ENCODE measurements at regions not wholly inside any gene's neighbourhood (a gene's known extent, or its start where the extent isn't known, plus 50 kb on each side); places are given as distances from the start of the nearest gene placed in this dataset.

DNA sequence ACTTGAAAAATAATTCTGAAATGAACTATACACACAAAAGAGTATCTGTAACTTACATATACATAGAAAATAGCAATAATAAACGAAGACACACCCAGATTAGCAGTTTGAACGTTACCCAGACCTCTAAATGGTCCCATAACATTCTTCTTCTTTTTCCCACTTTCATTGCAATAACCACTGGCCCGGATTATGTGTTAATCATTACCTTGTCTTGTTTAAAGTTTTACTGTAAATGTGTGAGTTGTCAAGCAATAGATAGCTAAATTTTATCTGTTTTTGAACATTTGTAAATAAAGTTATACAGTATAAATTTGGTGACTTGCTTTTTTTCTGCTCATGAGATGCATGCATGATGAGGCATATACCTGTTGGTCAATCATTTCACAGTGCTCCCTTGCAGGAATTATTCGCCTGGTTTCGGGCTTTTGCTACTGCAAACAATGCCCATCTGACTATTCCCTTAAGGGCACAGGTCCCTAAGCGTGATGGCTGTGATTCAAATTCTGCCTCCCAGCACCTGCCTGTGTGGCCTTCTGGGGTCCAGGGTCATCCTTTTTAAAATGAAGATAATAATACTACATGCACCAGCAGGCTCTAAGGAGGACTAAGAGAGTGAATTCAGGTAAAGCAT is 66.1 kb downstream of the GADD45G start:
- TF ChIP-seq CTCF (IDR thresholded peaks at IDR 0.05; ENCODE audit: extremely low read depth, low read depth, low read length) = no peak

DNA sequence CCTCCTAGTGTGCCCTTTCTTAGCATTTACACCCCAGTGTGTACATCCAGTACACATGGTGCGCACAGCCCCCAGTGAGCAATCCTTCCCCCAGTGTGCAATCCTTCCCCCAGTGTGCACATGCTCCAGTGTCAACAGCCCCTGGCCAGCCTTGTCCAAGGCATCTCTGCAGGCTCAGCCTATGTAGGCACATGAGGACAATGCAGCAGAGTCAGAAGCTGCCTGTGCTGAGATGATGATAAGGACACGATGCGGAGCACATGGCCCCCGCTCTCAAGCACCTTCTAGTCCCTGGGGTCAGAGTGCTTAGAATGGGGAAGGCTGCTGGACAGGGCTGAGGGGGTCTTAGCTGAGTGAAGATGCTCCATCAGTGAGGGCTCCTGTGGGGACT is 69.8 kb downstream of the GADD45G start:
- no peak overlapping the region for H3K4me2 ChIP-seq (ENCODE audit: insufficient read depth, low read length)
- no peak overlapping the region for H3K27ac ChIP-seq (ENCODE audit: low read depth, low read length)
- no peaks in the 10 kb centered on the region for H3K27me3 ChIP-seq (ENCODE audit: insufficient read depth, low read length)
- no peaks in the 10 kb centered on the region for H3K4me1 ChIP-seq (ENCODE audit: insufficient read depth, low read length)
- H2AFZ ChIP-seq (ENCODE audit: low read length) = no peak overlapping the region
- no peaks in the 10 kb centered on the region for H3K9me3 ChIP-seq (ENCODE audit: low read depth, low read length)
- TF ChIP-seq CTCF (IDR thresholded peaks at IDR 0.05; ENCODE audit: extremely low read depth, low read depth, low read length) = no peak
- no peak for DNase-seq (ENCODE audit: insufficient read length, low spot score, missing footprints)
- H3K36me3 ChIP-seq (ENCODE audit: insufficient read depth, low read length) = no peaks in the 10 kb centered on the region
- no peaks in the 10 kb centered on the region for H4K20me1 ChIP-seq (ENCODE audit: insufficient read depth, low read length)
- H3K4me3 ChIP-seq (ENCODE audit: insufficient read depth, low read length) = no peak overlapping the region
- no peaks in the 10 kb centered on the region for H3K79me2 ChIP-seq (ENCODE audit: insufficient read depth, low read length)

More for the DNA sequence above, 66.1 kb downstream of the GADD45G start:
- H3K4me2 ChIP-seq (ENCODE audit: insufficient read depth, low read length) = no peak overlapping the region
- H3K27ac ChIP-seq (ENCODE audit: low read depth, low read length) = no peak overlapping the region
- no peaks in the 10 kb centered on the region for H3K9me3 ChIP-seq (ENCODE audit: low read depth, low read length)
- no peak for DNase-seq (ENCODE audit: insufficient read length, low spot score, missing footprints)
- H3K4me1 ChIP-seq (ENCODE audit: insufficient read depth, low read length) = no peaks in the 10 kb centered on the region
- H3K4me3 ChIP-seq (ENCODE audit: insufficient read depth, low read length) = no peak overlapping the region
- H3K79me2 ChIP-seq (ENCODE audit: insufficient read depth, low read length) = no peaks in the 10 kb centered on the region
- H3K27me3 ChIP-seq (ENCODE audit: insufficient read depth, low read length) = no peaks in the 10 kb centered on the region
- no peaks in the 10 kb centered on the region for H3K36me3 ChIP-seq (ENCODE audit: insufficient read depth, low read length)
- H4K20me1 ChIP-seq (ENCODE audit: insufficient read depth, low read length) = no peaks in the 10 kb centered on the region
- H2AFZ ChIP-seq (ENCODE audit: low read length) = no peak overlapping the region

DNA sequence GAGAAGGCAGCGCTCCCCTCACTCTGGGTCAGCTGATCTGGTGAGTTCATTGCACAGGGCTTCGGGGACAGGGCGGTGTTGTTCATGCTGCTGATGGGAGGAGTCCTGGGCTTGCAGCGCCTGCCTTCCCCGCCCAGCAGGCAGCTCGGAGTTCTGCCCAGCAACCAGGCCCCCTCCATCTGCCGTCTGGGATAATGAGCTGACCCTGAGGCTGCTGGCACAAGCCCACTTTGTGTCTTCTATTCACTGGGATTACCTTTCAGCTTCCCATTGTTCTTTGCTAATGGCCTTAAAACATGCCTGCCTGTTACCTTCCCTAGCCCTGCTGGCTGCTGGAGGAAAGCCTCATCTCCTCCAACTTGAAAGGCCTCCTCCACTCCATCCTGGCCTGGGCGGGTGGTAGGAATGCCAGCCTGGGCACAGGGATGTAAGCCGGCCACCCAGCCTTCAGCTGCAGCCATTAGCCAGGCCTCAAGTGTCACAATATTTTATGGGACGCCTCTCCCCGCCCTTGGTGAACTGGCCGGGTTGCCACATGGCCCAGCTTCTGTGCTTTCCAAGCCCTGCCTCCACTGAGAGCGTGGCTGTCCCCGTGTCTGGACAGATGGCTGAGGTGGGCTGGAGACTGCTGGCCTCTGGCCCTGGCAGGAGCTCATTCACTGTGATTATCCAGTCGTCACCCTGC is 70.4 kb downstream of the GADD45G start:
- Histone ChIP-seq H3K36me3 (ENCODE audit: insufficient read depth, low read length) (no peaks in the 10 kb centered on the region), H3K27ac (ENCODE audit: low read depth, low read length) (no peak overlapping the region), H3K79me2 (ENCODE audit: insufficient read depth, low read length) (no peaks in the 10 kb centered on the region), H2AFZ (ENCODE audit: low read length) (no peak overlapping the region), H3K27me3 (ENCODE audit: insufficient read depth, low read length) (no peaks in the 10 kb centered on the region), H3K4me3 (ENCODE audit: insufficient read depth, low read length) (no peak overlapping the region), H3K9me3 (ENCODE audit: low read depth, low read length) (no peaks in the 10 kb centered on the region), H3K4me2 (ENCODE audit: insufficient read depth, low read length) (no peak overlapping the region), H3K4me1 (ENCODE audit: insufficient read depth, low read length) (no peaks in the 10 kb centered on the region), H4K20me1 (ENCODE audit: insufficient read depth, low read length) (no peaks in the 10 kb centered on the region)
- TF ChIP-seq CTCF (IDR thresholded peaks at IDR 0.05; ENCODE audit: extremely low read depth, low read depth, low read length) = no peak
- no peak for DNase-seq (ENCODE audit: insufficient read length, low spot score, missing footprints)

DNA sequence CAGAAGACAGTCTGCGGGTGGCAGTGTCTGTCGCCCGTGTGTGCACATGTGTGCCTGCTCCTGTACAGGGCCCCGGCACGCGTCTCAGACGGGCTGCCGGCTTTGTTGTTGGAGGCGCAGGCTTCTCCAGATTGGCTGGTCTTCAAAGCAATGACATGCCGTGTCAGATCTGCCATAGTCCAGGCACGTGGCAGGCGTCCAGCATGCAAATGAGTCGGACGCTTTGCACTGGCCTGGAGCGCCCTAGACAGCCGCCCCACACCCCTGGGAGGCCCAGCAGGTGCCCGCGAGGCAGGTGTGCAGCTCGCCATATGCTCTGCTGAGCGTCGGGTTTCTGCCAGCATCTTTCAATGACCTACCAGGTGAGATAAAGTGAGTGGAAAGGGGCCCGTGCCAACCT is 71.5 kb downstream of the GADD45G start:
- no peak overlapping the region for H3K27ac ChIP-seq (ENCODE audit: low read depth, low read length)
- no peaks in the 10 kb centered on the region for H3K4me1 ChIP-seq (ENCODE audit: insufficient read depth, low read length)
- H2AFZ ChIP-seq (ENCODE audit: low read length) = no peak overlapping the region
- H3K4me3 ChIP-seq (ENCODE audit: insufficient read depth, low read length) = no peak overlapping the region
- H3K9me3 ChIP-seq (ENCODE audit: low read depth, low read length) = no peaks in the 10 kb centered on the region
- no peak overlapping the region for H3K4me2 ChIP-seq (ENCODE audit: insufficient read depth, low read length)
- no peaks in the 10 kb centered on the region for H3K27me3 ChIP-seq (ENCODE audit: insufficient read depth, low read length)
- no peak for TF ChIP-seq CTCF (IDR thresholded peaks at IDR 0.05; ENCODE audit: extremely low read depth, low read depth, low read length)
- no peaks in the 10 kb centered on the region for H4K20me1 ChIP-seq (ENCODE audit: insufficient read depth, low read length)
- no peaks in the 10 kb centered on the region for H3K79me2 ChIP-seq (ENCODE audit: insufficient read depth, low read length)
- no peaks in the 10 kb centered on the region for H3K36me3 ChIP-seq (ENCODE audit: insufficient read depth, low read length)
- DNase-seq (ENCODE audit: insufficient read length, low spot score, missing footprints) = no peak
